ENCODE measurements at regions not wholly inside any gene's neighbourhood (a gene's known extent, or its start where the extent isn't known, plus 50 kb on each side); places are given as distances from the start of the nearest gene placed in this dataset.

DNA sequence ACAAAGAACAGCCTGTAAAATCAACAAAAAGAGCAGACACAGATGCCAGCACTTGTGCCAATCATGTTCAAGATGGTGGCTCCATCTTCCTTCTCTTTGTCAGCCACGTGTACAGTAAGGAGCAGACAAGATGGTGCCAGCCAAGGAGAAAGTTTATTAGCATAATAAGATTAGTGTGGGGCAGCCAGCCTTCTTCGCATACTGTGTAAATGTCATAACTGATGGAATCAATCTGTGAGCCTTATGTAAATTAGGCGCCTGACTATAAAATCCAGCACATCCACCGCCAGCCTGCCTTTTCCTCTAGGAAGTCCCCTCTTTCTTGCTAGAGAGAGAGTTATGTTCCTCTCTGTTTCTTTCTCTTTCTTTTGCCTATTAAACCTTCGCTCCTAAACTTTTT is 99.7 kb upstream of the RALGAPA2 start:
- Histone ChIP-seq H3K4me3 (ENCODE audit: low read length) (no peak overlapping the region), H3K4me2 (ENCODE audit: low read depth, low read length, poor library complexity, severe bottlenecking) (no peak overlapping the region), H4K20me1 (ENCODE audit: insufficient read depth, low read depth, low read length) (no peaks in the 10 kb centered on the region), H2AFZ (ENCODE audit: low read length) (no peak overlapping the region), H3K79me2 (ENCODE audit: low read length) (no peaks in the 10 kb centered on the region), H3K9ac (ENCODE audit: low read length) (no peak overlapping the region), H3K4me1 (ENCODE audit: low read length) (no peaks in the 10 kb centered on the region), H3K9me3 (ENCODE audit: low read length) (no peaks in the 10 kb centered on the region), H3K9me2 (replicated peaks; ENCODE audit: insufficient read depth, low read length) (no peaks in the 10 kb centered on the region), H3K27me3 (ENCODE audit: low read length) (no peaks in the 10 kb centered on the region), H3K36me3 (ENCODE audit: insufficient read depth, low read length) (no peaks in the 10 kb centered on the region), H3K27ac (ENCODE audit: low read length) (no peak overlapping the region)
- no peak for DNase-seq

DNA sequence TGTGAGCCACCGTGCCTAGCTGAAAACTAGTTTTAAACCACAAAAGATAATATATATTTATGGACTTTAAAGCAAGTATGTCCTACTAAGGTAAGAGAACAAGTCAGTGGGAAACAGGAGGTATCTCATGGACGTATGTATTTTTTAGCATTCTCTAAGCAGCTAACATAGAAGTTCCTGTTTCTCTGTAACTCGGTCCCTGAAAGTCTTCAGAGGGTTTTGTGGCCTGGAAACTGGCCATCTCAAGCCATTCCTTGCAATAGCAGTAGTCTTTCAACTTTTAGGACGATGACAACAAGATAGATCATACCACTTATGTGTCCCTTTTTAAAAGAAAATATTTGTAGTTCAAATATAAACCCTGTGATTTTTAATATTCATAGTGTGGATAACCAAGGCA is 95.6 kb upstream of the RALGAPA2 start:
- H3K4me1 ChIP-seq (ENCODE audit: low read length) = no peaks in the 10 kb centered on the region
- H3K27ac ChIP-seq (ENCODE audit: low read length) = no peak overlapping the region
- no peak overlapping the region for H3K9ac ChIP-seq (ENCODE audit: low read length)
- H3K9me2 ChIP-seq (replicated peaks; ENCODE audit: insufficient read depth, low read length) = no peaks in the 10 kb centered on the region
- no peaks in the 10 kb centered on the region for H4K20me1 ChIP-seq (ENCODE audit: insufficient read depth, low read depth, low read length)
- no peak overlapping the region for H3K4me2 ChIP-seq (ENCODE audit: low read depth, low read length, poor library complexity, severe bottlenecking)
- H2AFZ ChIP-seq (ENCODE audit: low read length) = no peak overlapping the region
- DNase-seq = no peak
- H3K36me3 ChIP-seq (ENCODE audit: insufficient read depth, low read length) = no peaks in the 10 kb centered on the region
- no peaks in the 10 kb centered on the region for H3K9me3 ChIP-seq (ENCODE audit: low read length)
- H3K4me3 ChIP-seq (ENCODE audit: low read length) = no peak overlapping the region
- no peaks in the 10 kb centered on the region for H3K79me2 ChIP-seq (ENCODE audit: low read length)
- no peaks in the 10 kb centered on the region for H3K27me3 ChIP-seq (ENCODE audit: low read length)

DNA sequence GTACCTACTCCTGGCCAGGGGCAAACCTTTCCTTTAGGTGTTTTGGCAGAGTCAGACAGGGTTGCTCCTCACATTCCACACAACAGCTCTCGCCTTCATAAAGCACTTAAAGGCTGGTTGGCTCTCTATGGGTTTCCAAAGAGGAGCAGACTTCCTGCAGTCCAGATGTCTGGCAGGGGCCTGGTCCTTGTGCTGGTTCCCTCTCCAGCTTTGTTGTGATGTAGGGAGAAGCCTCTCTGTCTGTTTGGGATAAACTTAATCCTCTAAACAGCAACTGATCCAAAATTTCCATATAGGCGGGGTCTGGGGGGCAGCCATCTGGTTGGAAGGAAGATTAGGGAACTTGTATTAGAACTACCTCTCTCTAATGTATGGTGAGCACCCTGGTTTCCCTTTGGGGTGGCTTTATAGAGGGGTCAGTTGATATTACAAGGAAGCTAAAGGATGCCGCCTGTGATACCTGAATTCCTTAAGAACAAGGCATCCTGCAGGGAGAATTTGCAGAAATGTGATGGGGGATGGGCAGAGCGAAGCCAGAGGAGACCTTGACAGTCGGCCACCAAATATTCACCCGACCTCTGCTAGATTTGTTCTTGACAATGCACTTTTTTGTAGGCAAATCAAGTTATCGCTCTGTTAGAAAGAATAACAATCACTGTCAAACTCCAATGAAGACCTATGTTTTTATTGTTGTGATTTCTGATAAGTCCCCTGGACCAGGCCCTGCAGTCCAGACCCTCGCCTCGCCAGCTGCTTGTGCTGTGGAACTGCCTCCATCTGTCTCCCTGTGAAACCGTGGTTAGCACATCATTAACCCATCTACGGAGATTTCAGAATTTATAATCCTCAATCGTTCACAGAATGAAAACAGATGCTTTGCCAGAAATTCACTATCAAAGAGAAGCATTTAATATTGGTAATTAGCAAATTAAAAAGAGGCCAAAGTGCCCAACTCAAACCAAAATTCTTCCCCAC is 94.0 kb upstream of the RALGAPA2 start:
- Histone ChIP-seq H3K27me3 (ENCODE audit: low read length) (no peaks in the 10 kb centered on the region), H3K9ac (ENCODE audit: low read length) (no peak overlapping the region), H3K27ac (ENCODE audit: low read length) (no peak overlapping the region), H3K4me3 (ENCODE audit: low read length) (no peak overlapping the region), H4K20me1 (ENCODE audit: insufficient read depth, low read depth, low read length) (no peaks in the 10 kb centered on the region), H3K36me3 (ENCODE audit: insufficient read depth, low read length) (no peaks in the 10 kb centered on the region), H3K9me3 (ENCODE audit: low read length) (no peaks in the 10 kb centered on the region), H2AFZ (ENCODE audit: low read length) (no peak overlapping the region), H3K9me2 (replicated peaks; ENCODE audit: insufficient read depth, low read length) (no peaks in the 10 kb centered on the region), H3K4me1 (ENCODE audit: low read length) (no peaks in the 10 kb centered on the region), H3K79me2 (ENCODE audit: low read length) (no peaks in the 10 kb centered on the region), H3K4me2 (ENCODE audit: low read depth, low read length, poor library complexity, severe bottlenecking) (no peak overlapping the region)
- DNase-seq = no peak

DNA sequence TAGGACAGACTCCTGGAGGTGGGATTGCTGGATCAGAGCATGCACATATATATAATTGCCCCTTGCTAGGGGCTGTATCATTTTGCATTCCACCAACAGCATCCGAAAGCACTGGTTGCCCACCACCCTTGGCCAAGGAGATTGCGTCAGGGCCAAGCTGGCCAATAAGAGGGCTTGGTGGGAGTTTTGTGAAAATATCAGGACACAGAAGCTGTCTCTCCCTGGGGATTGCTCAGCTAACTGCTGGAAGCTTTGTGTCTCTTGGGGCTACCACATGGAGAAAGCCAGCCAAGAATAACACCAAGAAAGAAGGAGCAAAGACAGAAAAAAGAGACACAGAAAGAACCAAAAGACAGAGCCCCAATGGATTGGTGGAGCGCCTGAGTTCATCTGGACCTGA is 90.6 kb upstream of the RALGAPA2 start:
- no peak overlapping the region for H3K9ac ChIP-seq (ENCODE audit: low read length)
- DNase-seq = no peak
- H3K27ac ChIP-seq (ENCODE audit: low read length) = no peak overlapping the region
- no peaks in the 10 kb centered on the region for H3K9me3 ChIP-seq (ENCODE audit: low read length)
- H3K4me2 ChIP-seq (ENCODE audit: low read depth, low read length, poor library complexity, severe bottlenecking) = no peak overlapping the region
- no peaks in the 10 kb centered on the region for H3K9me2 ChIP-seq (replicated peaks; ENCODE audit: insufficient read depth, low read length)
- H2AFZ ChIP-seq (ENCODE audit: low read length) = no peak overlapping the region
- H3K79me2 ChIP-seq (ENCODE audit: low read length) = no peaks in the 10 kb centered on the region
- no peaks in the 10 kb centered on the region for H3K4me1 ChIP-seq (ENCODE audit: low read length)
- no peaks in the 10 kb centered on the region for H3K36me3 ChIP-seq (ENCODE audit: insufficient read depth, low read length)
- H3K4me3 ChIP-seq (ENCODE audit: low read length) = no peak overlapping the region
- H3K27me3 ChIP-seq (ENCODE audit: low read length) = no peaks in the 10 kb centered on the region
- no peaks in the 10 kb centered on the region for H4K20me1 ChIP-seq (ENCODE audit: insufficient read depth, low read depth, low read length)

DNA sequence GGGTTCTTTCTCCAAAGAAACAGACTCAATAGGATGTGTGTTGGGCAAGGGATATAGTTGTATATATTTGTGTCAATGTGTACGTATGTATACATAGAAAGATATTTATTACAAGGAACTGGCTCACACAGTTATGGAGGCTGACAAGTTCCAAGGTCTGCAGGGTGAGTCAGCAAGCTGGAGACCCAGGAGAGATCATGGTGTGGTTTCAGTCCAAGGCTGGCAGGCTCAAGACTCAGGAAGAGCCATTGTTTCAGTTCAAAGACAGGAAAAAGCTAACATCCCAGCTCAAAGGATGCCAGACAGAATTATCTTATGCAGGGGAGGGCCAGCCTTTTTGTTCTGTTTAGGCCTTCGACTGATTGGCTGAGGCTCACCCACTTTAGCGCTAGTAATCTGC is 89.9 kb upstream of the RALGAPA2 start:
- H3K9me3 ChIP-seq (ENCODE audit: low read length) = no peaks in the 10 kb centered on the region
- no peak overlapping the region for H3K4me2 ChIP-seq (ENCODE audit: low read depth, low read length, poor library complexity, severe bottlenecking)
- H3K4me1 ChIP-seq (ENCODE audit: low read length) = no peaks in the 10 kb centered on the region
- no peaks in the 10 kb centered on the region for H4K20me1 ChIP-seq (ENCODE audit: insufficient read depth, low read depth, low read length)
- no peaks in the 10 kb centered on the region for H3K9me2 ChIP-seq (replicated peaks; ENCODE audit: insufficient read depth, low read length)
- H2AFZ ChIP-seq (ENCODE audit: low read length) = no peak overlapping the region
- DNase-seq = no peak
- H3K27ac ChIP-seq (ENCODE audit: low read length) = no peak overlapping the region
- H3K9ac ChIP-seq (ENCODE audit: low read length) = no peak overlapping the region
- H3K4me3 ChIP-seq (ENCODE audit: low read length) = no peak overlapping the region
- no peaks in the 10 kb centered on the region for H3K36me3 ChIP-seq (ENCODE audit: insufficient read depth, low read length)
- H3K27me3 ChIP-seq (ENCODE audit: low read length) = no peaks in the 10 kb centered on the region
- H3K79me2 ChIP-seq (ENCODE audit: low read length) = no peaks in the 10 kb centered on the region

DNA sequence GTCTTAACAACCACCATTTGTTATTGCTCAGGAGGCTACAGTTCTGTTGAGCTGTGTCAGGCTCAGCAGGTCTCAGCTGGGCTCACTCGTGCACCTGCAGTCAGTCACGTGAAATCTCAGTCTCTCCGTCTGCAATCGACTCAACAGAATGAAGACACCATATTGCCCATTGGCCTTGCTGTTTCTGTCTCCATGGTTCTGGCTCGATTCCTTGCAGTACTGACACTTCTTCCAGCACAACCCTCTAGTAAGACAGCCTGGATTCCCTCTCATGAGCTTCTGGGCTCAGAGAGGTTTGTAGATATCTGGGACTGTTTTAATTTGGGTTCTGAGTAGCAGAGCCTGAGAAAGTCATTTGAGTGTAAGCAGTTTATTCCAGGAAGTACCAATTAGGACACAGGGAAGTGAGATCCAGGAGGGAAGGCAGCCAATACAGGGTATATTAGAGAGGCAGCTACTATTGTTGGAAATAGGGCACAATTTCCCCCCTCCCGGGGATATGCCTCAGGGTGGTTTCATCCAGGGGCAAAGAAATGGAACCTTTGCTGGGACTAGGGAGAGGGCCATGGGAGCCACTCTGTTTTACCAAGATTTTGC is 87.4 kb upstream of the RALGAPA2 start:
- Histone ChIP-seq H3K4me3 (ENCODE audit: low read length) (no peak overlapping the region), H2AFZ (ENCODE audit: low read length) (no peak overlapping the region), H3K79me2 (ENCODE audit: low read length) (no peaks in the 10 kb centered on the region), H3K27ac (ENCODE audit: low read length) (no peak overlapping the region), H3K4me1 (ENCODE audit: low read length) (no peaks in the 10 kb centered on the region), H4K20me1 (ENCODE audit: insufficient read depth, low read depth, low read length) (no peaks in the 10 kb centered on the region), H3K27me3 (ENCODE audit: low read length) (no peaks in the 10 kb centered on the region), H3K9ac (ENCODE audit: low read length) (no peak overlapping the region), H3K4me2 (ENCODE audit: low read depth, low read length, poor library complexity, severe bottlenecking) (no peak overlapping the region), H3K9me2 (replicated peaks; ENCODE audit: insufficient read depth, low read length) (no peaks in the 10 kb centered on the region), H3K36me3 (ENCODE audit: insufficient read depth, low read length) (no peaks in the 10 kb centered on the region), H3K9me3 (ENCODE audit: low read length) (no peaks in the 10 kb centered on the region)
- no peak for DNase-seq

DNA sequence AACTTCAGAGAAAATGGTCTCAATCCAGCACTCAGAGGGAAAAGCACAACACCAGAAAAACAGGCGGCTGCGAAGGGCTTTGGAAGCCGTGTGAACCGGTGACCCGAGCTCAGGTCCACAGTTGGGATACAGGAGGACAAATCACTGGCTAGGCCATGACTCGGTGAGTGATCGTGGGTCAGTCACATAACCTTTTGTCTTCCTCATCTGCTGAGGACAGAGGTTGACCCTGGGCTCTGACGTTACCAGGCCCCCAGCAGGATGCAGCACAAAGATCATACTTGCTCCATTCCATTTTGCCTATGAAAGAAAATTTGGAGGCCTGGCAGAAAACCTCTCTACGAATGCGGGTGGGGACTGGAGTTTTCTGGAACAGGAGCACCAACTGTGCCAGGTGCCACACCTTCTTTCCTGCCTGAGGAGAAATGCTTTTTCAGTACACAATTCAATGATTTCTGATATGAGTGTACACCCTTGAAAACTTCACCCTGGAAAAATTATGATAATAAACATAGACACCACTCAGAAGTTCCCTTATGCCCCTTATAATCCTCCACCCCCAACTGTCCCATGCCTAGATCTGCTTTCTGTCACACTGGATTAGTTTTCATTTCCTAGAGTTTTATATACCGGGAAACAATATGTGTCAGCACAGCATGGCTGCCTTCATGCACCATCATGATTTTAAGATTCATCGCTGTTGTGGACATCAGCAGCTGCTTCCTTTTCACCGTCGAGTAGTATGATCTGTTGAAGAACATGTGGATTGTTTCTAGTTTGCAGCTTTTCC is 85.3 kb upstream of the RALGAPA2 start:
- no peaks in the 10 kb centered on the region for H3K9me3 ChIP-seq (ENCODE audit: low read length)
- no peak overlapping the region for H2AFZ ChIP-seq (ENCODE audit: low read length)
- H3K79me2 ChIP-seq (ENCODE audit: low read length) = no peaks in the 10 kb centered on the region
- H3K27me3 ChIP-seq (ENCODE audit: low read length) = no peaks in the 10 kb centered on the region
- H3K9me2 ChIP-seq (replicated peaks; ENCODE audit: insufficient read depth, low read length) = no peaks in the 10 kb centered on the region
- no peaks in the 10 kb centered on the region for H3K36me3 ChIP-seq (ENCODE audit: insufficient read depth, low read length)
- H4K20me1 ChIP-seq (ENCODE audit: insufficient read depth, low read depth, low read length) = no peaks in the 10 kb centered on the region
- H3K4me2 ChIP-seq (ENCODE audit: low read depth, low read length, poor library complexity, severe bottlenecking) = no peak overlapping the region
- H3K9ac ChIP-seq (ENCODE audit: low read length) = no peak overlapping the region
- H3K4me1 ChIP-seq (ENCODE audit: low read length) = no peaks in the 10 kb centered on the region
- no peak overlapping the region for H3K4me3 ChIP-seq (ENCODE audit: low read length)
- H3K27ac ChIP-seq (ENCODE audit: low read length) = no peak overlapping the region
- no peak for DNase-seq

DNA sequence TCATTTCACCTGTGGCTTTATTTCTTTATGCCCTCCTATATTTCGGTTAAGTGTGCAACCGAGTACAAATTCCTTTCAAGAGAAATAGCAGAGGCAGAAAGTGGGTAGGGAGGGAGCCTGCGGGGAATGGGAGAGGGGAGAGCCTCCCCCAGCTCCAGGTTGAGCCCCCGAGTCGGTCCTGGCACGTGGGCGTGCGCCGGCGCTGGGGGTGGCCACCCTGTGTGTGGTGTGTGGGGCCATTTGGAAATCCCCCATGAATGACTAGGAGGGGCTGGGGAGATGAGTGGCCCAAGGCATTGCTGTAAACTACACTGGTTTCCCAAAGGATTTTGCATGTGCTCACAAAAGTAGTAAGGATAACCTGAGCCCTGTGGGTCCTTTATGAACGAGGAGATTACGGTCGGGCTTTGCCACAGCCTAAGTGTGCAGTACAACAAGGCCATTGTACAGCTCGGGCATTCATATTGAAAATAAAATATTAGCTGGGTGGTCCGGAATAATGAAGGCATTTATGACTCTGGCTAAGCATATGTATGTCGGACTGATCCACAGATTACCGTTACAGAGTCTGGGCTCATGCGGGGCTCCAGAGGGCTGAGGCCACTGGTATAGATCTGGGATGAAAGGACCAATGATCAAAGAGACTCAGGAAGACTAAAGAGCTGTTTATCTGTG is 84.5 kb upstream of the RALGAPA2 start:
- H3K4me1 ChIP-seq (ENCODE audit: low read length) = no peaks in the 10 kb centered on the region
- no peak overlapping the region for H3K4me2 ChIP-seq (ENCODE audit: low read depth, low read length, poor library complexity, severe bottlenecking)
- H3K36me3 ChIP-seq (ENCODE audit: insufficient read depth, low read length) = no peaks in the 10 kb centered on the region
- H2AFZ ChIP-seq (ENCODE audit: low read length) = no peak overlapping the region
- no peaks in the 10 kb centered on the region for H3K27me3 ChIP-seq (ENCODE audit: low read length)
- no peak overlapping the region for H3K9ac ChIP-seq (ENCODE audit: low read length)
- no peaks in the 10 kb centered on the region for H3K9me3 ChIP-seq (ENCODE audit: low read length)
- H3K27ac ChIP-seq (ENCODE audit: low read length) = no peak overlapping the region
- no peaks in the 10 kb centered on the region for H4K20me1 ChIP-seq (ENCODE audit: insufficient read depth, low read depth, low read length)
- no peaks in the 10 kb centered on the region for H3K79me2 ChIP-seq (ENCODE audit: low read length)
- H3K4me3 ChIP-seq (ENCODE audit: low read length) = no peak overlapping the region
- DNase-seq = no peak
- H3K9me2 ChIP-seq (replicated peaks; ENCODE audit: insufficient read depth, low read length) = no peaks in the 10 kb centered on the region

All from Karpas-422 (cell line).